ENCODE measurements at regions not wholly inside any gene's neighbourhood (a gene's known extent, or its start where the extent isn't known, plus 50 kb on each side); places are given as distances from the start of the nearest gene placed in this dataset.
"Not testable (repeated sequence)": the region's sequence is repeated elsewhere in the genome, so short reads cannot be mapped to it uniquely, and the experiment has no call there.

DNA sequence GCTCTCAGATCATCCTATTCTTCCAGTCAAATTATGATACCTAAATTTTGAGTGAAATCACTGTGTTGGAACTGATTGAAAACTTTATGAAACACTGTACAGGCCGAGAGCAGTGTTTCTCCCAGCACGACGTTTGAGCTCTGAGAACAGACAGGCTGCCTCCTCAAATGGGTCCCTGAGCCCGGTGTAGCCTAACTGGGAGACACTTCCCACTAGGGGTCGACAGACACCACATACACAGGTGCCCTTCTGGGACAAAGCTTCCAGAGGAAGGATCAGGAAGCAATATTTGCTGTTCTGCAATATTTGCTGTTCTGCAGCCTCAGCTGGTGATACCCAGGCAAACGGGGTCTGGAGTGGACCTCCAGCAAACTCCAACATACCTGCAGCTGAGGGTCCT lies 392.5 kb upstream of the PBX1 start:
- not testable (repeated sequence) for H3K27me3 Mint-ChIP-seq (ENCODE audit: low read depth in 3 of 3); H3K4me3 Mint-ChIP-seq; H3K27ac Mint-ChIP-seq; DNase-seq; H3K4me1 Mint-ChIP-seq; H3K36me3 Mint-ChIP-seq
- H3K9me3 Mint-ChIP-seq: peaks cover 2 to 28% (median 13%) of the 10 kb centered on the region in 6 donors

DNA sequence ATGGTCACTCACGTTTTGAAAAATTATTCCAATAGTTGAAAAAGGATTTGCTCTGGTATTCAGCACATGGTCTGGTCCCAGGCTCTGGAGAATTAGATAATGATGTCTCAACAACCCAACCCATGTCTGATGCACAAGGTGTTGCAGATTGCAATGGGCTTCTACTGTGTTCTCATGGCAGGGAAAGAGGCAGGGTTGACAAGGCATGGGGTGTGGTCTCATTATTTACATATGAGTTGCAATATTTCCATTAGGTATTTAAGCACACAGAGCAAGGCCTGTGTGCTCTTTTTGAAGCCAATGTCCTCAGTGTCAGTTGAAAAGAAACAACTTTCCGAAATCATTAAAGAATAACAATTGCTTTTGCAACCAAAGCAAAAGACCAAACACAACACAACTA lies 381.9 kb upstream of the PBX1 start:
- H3K4me3 Mint-ChIP-seq: no peak overlapping the region
- H3K27me3 Mint-ChIP-seq (ENCODE audit: low read depth in 3 of 3): peaks cover 0 to 2% (median 0%) of the 10 kb centered on the region in 3 donors

DNA sequence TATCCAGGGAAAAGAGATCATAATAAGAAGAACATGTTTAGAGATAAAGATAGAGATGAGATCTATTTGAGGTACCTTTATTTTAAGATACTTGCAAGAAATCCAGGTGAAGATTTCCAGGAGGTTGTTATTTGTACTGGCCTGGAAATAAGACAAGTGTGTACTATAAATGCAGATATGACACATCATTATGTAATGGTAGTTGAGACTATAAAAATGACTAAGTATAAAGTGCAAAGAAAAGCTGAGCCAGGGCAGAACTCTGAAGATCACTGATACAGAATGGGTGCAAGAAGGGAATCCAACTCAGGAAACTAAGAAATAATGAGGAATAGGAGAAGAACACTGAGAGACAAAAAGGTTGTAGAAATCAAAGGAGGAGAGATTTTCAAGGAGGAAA lies 378.2 kb upstream of the PBX1 start:
- H3K36me3 Mint-ChIP-seq: no peaks in the 10 kb centered on the region
- no peaks in the 10 kb centered on the region for H3K4me1 Mint-ChIP-seq
- H3K27me3 Mint-ChIP-seq (ENCODE audit: low read depth in 3 of 3): peaks cover 0 to 5% (median 0%) of the 10 kb centered on the region in 3 donors
- no peak overlapping the region for H3K27ac Mint-ChIP-seq
- H3K9me3 Mint-ChIP-seq: peaks cover 0 to 15% (median 8%) of the 10 kb centered on the region in 6 donors
- no peak for DNase-seq
- no peak overlapping the region for H3K4me3 Mint-ChIP-seq

More for the DNA sequence above, 381.9 kb upstream of the PBX1 start:
- Mint-ChIP-seq H3K4me1 (no peaks in the 10 kb centered on the region), H3K9me3 (peaks cover 0 to 11% (median 8%) of the 10 kb centered on the region in 6 donors), H3K27ac (no peak overlapping the region), H3K36me3 (no peaks in the 10 kb centered on the region)
- no peak for DNase-seq

DNA sequence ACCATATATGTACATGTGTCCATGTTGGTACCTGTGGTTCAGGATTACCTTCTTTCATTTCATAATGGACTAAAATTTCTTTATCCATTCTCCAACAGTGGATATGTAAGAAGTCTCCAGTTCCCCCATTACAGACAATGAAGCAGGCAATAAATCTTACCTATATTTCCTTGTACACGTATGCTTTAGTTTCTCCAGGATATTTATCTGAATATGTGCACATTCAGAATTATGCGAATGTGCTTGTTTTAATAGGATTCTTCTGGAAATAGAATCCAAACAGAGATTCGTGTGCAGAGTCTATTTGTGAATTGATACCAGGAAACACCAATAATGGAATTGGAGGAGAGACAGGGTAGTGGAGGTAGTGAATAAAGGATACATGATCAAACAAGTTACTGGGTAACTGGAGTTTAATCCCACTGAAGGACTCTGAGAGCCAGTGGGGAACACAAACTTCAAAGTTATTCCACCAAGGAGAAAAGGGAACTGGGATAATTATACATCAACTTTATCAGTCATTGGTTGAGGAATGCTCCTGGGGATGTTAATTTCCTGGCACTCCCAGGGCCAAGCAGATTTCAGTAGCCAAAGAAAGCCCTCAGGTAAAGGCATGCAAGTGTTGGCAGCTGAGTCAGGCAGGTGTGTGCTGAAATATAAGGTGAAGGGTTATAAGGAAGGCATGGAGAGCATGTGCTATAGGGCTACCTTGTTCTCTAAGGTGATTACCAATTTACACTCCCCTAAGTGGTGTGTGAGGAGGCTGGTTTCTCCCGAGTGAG lies 374.9 kb upstream of the PBX1 start:
- Mint-ChIP-seq H3K4me1 (no peaks in the 10 kb centered on the region), H3K27ac (no peak overlapping the region), H3K36me3 (no peaks in the 10 kb centered on the region), H3K4me3 (no peak overlapping the region), H3K9me3 (peaks cover 0 to 20% (median 6%) of the 10 kb centered on the region in 6 donors), H3K27me3 (ENCODE audit: low read depth in 3 of 3) (peaks cover 0 to 6% (median 0%) of the 10 kb centered on the region in 3 donors)
- DNase-seq: no peak

DNA sequence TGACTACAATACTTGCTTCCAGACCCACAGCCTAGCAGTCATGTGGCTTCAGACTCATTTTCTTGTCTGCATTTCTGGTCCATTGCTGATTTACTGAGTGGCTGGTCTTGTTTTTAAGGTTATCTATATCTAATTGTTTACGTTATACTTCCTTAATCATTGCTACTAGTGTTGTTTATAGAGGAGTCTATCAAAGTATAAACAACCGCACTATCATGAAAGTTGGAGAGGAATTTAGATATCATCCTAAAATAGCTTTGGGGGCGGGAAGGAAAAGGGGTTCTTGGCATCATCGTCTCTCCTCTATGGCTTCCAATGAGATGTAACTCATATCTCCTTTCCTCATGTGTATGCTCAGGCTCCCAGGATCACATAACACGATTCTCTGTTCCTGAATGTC lies 372.1 kb upstream of the PBX1 start:
- Mint-ChIP-seq H3K27ac (no peak overlapping the region), H3K4me3 (no peak overlapping the region), H3K4me1 (no peaks in the 10 kb centered on the region), H3K27me3 (ENCODE audit: low read depth in 3 of 3) (peaks cover 0 to 6% (median 0%) of the 10 kb centered on the region in 3 donors), H3K9me3 (peaks cover 2 to 12% (median 4%) of the 10 kb centered on the region in 6 donors), H3K36me3 (no peaks in the 10 kb centered on the region)
- no peak for DNase-seq

DNA sequence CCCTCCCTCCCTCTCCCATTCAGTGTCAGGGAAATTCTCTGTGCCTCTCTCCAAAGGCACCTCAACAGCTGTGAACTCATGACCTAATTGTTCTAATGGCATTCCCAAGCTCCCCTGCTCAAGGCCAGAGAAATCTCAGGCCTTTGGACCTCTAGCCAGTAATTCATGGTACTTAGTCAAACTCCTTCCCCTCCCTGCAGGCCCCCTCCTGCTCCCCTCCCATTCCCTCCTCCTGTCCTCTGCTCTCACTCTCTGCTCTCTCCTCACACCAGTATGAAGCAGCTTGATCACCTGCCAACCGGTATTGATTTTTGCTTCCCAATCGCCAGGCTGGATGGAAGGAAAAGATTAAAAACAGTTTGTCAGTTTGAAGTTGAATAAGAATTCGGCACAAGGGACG lies 370.5 kb upstream of the PBX1 start:
- H3K27me3 Mint-ChIP-seq (ENCODE audit: low read depth in 3 of 3): peaks cover 0 to 1% (median 0%) of the 10 kb centered on the region in 3 donors
- no peak for DNase-seq
- H3K4me1 Mint-ChIP-seq: no peaks in the 10 kb centered on the region
- H3K27ac Mint-ChIP-seq: no peak overlapping the region
- H3K9me3 Mint-ChIP-seq: peaks cover 0 to 15% (median 6%) of the 10 kb centered on the region in 6 donors
- H3K4me3 Mint-ChIP-seq: no peak overlapping the region
- H3K36me3 Mint-ChIP-seq: no peaks in the 10 kb centered on the region

DNA sequence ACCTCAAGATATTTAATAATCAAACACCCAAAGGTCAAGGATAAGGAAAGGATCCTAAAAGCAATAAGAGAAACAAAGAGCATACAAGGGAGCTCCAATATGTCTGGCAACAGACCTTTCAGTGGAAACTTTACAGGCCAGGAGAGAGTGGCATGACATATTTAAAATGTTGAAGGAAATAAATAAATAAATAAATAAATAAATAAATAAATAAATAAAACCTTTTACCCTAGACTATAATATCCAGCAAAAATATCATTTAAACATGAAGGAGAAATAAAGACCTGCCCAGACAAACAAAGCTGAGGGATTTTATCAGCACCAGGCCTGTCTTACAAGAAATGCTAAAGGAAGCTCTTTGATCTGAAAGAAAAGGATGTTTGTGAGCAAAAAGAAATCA lies 367.8 kb upstream of the PBX1 start:
- H3K4me1 Mint-ChIP-seq: no peaks in the 10 kb centered on the region

DNA sequence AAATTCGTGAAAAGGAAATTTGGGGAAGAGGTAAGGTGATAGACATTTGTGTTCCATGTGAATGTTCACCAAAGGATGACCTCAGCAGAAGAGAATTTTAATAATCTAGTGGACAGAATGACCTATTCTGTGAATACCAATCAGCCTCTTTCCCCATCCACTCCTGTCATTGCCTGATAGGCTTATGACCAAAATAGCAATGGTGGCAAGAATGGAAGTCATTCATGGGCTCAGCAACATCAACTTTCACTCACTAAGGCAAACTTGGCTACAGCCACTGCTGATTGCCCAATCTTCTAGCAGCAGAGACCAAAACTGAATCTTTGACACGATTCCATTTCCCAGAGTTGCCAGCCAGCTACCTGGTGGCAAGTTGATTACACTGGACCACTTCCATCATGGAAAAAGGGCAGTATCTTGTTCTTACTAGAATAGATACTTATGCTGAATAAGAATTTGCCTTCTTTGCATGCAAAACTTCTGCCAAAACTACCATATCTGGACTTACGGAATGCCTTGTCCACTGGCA lies 348.7 kb upstream of the PBX1 start:
- no peaks in the 10 kb centered on the region for H3K27me3 Mint-ChIP-seq (ENCODE audit: low read depth in 3 of 3)
- peaks cover 0 to 9% (median under 1%) of the 10 kb centered on the region in 6 donors for H3K9me3 Mint-ChIP-seq
- H3K4me1 Mint-ChIP-seq: no peaks in the 10 kb centered on the region
- H3K4me3 Mint-ChIP-seq: no peak overlapping the region
- DNase-seq: no peak
- no peaks in the 10 kb centered on the region for H3K36me3 Mint-ChIP-seq
- H3K27ac Mint-ChIP-seq: no peak overlapping the region

More for the DNA sequence above, 367.8 kb upstream of the PBX1 start:
- no peaks in the 10 kb centered on the region for H3K36me3 Mint-ChIP-seq
- H3K27me3 Mint-ChIP-seq (ENCODE audit: low read depth in 3 of 3): peaks cover 0 to 1% (median 0%) of the 10 kb centered on the region in 3 donors
- peaks cover 4 to 21% (median 10%) of the 10 kb centered on the region in 6 donors for H3K9me3 Mint-ChIP-seq
- no peak overlapping the region for H3K4me3 Mint-ChIP-seq
- no peak for DNase-seq
- H3K27ac Mint-ChIP-seq: no peak overlapping the region

DNA sequence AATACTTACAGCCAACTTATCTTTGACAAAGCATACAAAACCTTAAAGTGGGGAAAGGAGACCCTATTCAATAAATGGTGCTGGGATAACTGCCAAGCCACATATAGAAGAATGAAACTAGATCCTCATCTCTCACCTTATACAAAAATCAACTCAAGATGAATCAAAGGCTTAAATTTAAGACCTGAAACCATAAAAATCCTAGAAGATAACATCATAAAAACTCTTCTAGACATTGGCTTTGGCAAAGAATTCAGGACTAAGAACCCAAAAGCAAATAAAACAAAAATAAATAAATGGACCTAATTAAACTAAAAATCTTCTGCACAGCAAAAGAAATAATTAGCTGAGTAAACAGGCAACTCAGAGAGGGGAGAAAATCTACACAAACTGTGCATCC lies 335.6 kb upstream of the PBX1 start:
- peaks cover 2 to 6% (median 3%) of the 10 kb centered on the region in 6 donors for H3K9me3 Mint-ChIP-seq
- DNase-seq: no peak
- no peak overlapping the region for H3K4me3 Mint-ChIP-seq
- H3K4me1 Mint-ChIP-seq: no peaks in the 10 kb centered on the region
- peaks cover 0 to 3% (median 0%) of the 10 kb centered on the region in 3 donors for H3K27me3 Mint-ChIP-seq (ENCODE audit: low read depth in 3 of 3)
- no peaks in the 10 kb centered on the region for H3K36me3 Mint-ChIP-seq
- no peak overlapping the region for H3K27ac Mint-ChIP-seq

DNA sequence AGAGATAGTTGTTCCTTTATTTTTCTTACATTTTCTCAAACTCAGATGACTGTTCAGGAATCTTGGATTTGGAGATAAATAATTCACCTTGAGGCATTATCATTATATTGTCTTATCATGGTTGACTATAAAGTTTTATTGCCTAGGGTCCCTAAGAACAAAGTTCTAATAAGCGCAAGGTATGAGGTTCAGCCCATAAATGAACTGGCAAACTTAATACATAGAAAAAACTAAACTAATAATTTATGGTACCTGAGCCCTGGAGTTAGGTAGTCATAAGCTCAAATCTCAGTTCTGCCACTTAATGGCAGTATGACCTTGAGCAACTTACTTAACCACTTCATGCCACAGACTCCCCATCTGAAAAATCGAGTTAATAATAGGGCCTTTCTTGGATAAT lies 334.0 kb upstream of the PBX1 start:
- Mint-ChIP-seq H3K9me3 (peaks cover 0 to 6% (median 0%) of the 10 kb centered on the region in 6 donors), H3K36me3 (no peaks in the 10 kb centered on the region), H3K4me3 (no peak overlapping the region), H3K4me1 (no peaks in the 10 kb centered on the region), H3K27me3 (ENCODE audit: low read depth in 3 of 3) (peaks cover 0 to 3% (median 0%) of the 10 kb centered on the region in 3 donors), H3K27ac (no peak overlapping the region)
- no peak for DNase-seq

DNA sequence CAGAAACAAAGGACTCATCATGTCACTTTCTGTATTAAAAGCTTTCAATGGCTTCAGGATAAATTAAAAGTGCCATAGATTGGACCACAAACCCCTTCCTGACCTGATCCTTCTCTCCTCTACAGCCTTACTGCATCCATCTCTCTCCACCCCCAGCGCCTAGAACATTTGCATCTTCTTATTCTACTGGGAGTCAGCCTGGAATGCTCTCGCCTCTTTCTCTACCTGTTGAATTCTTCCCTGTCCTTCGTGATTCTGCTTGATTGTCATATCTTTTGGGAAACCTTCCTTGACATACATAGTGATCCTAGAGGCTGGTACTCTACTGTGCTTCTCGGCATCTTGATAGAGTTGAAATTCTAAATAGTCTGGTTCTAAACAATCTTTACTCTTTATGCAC lies 332.0 kb upstream of the PBX1 start:
- Mint-ChIP-seq H3K27me3 (ENCODE audit: low read depth in 3 of 3) (peaks cover 0 to 5% (median 0%) of the 10 kb centered on the region in 3 donors), H3K9me3 (peaks cover 0 to 6% (median 0%) of the 10 kb centered on the region in 6 donors), H3K36me3 (no peaks in the 10 kb centered on the region), H3K27ac (no peak overlapping the region), H3K4me3 (no peak overlapping the region), H3K4me1 (no peaks in the 10 kb centered on the region)
- no peak for DNase-seq

DNA sequence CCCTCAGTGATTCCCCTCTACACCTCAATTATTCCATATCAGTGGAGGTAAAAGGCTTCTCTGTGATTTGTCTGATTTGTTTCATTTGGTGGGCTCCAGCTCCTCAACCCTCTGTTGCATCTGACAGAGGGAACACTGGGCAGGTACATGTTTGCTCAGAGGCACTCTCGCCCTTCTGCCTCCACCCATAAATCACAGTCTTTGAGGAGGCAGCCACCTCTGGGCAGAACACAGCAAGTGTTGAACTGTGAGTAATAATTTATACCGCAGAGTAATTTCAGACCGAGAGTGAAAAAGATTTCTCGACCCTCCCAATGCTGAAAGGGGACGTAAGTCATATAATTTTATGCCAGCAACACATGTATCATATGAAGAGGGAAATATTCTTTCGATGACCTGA lies 330.1 kb upstream of the PBX1 start:
- DNase-seq: no peak
- no peak overlapping the region for H3K4me3 Mint-ChIP-seq
- no peak overlapping the region for H3K27ac Mint-ChIP-seq

DNA sequence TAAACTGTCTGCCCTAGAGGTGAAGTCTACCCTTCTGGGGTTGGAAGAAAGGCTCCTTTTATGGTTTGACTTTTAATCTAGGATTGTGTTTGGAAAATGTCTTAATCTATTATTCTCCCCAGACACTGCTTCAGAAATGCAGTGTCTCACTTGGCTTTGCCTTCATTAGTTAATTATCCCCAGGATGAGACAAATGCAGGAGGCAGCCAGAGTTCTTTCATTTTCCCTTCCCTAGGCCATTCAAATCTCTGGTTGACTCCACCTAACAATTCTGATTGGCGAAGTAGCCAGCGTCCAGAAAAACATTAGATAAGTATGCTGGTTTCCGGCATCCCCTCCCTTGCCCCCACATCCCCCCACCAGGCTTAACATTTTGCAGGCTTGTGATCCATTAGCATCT lies 325.8 kb upstream of the PBX1 start:
- no peak for DNase-seq
- Mint-ChIP-seq H3K4me3 (no peak overlapping the region), H3K9me3 (peaks cover 0 to 10% (median 0%) of the 10 kb centered on the region in 6 donors), H3K4me1 (no peaks in the 10 kb centered on the region), H3K27me3 (ENCODE audit: low read depth in 3 of 3) (peaks cover 0 to 3% (median 0%) of the 10 kb centered on the region in 3 donors), H3K27ac (no peak overlapping the region), H3K36me3 (no peaks in the 10 kb centered on the region)

More for the DNA sequence above, 330.1 kb upstream of the PBX1 start:
- H3K4me1 Mint-ChIP-seq: no peaks in the 10 kb centered on the region
- peaks cover 0 to 5% (median 0%) of the 10 kb centered on the region in 3 donors for H3K27me3 Mint-ChIP-seq (ENCODE audit: low read depth in 3 of 3)
- peaks cover 0 to 6% (median 0%) of the 10 kb centered on the region in 6 donors for H3K9me3 Mint-ChIP-seq
- H3K36me3 Mint-ChIP-seq: no peaks in the 10 kb centered on the region

DNA sequence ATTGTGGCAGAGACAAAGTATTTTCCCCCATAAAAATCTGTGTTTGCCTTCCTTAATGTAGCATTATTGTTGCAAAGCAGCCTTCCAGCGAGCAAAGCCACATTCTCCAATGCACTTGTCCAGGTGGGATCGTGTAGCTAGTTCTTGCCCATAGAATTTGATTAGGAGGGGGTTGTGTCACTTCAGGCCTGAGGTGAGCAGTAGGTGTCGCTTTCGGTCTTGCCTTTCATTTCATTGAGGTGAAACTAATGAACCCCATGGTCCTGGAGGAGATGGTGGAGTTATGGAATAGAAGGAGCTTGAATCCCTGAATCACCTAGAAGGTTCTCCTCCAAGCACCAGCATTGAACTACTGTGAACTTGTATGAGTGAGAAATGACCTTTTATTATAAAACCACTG lies 318.9 kb upstream of the PBX1 start:
- no peak overlapping the region for H3K27ac Mint-ChIP-seq
- H3K4me1 Mint-ChIP-seq: no peaks in the 10 kb centered on the region
- no peaks in the 10 kb centered on the region for H3K36me3 Mint-ChIP-seq
- peaks cover 0 to 1% (median 0%) of the 10 kb centered on the region in 3 donors for H3K27me3 Mint-ChIP-seq (ENCODE audit: low read depth in 3 of 3)
- DNase-seq: no peak
- H3K9me3 Mint-ChIP-seq: peaks cover 0 to 3% (median 1%) of the 10 kb centered on the region in 6 donors
- H3K4me3 Mint-ChIP-seq: no peak overlapping the region

All from immature natural killer cell (primary cell).